ENCODE measurements at regions not wholly inside any gene's neighbourhood (a gene's known extent, or its start where the extent isn't known, plus 50 kb on each side); places are given as distances from the start of the nearest gene placed in this dataset.

DNA sequence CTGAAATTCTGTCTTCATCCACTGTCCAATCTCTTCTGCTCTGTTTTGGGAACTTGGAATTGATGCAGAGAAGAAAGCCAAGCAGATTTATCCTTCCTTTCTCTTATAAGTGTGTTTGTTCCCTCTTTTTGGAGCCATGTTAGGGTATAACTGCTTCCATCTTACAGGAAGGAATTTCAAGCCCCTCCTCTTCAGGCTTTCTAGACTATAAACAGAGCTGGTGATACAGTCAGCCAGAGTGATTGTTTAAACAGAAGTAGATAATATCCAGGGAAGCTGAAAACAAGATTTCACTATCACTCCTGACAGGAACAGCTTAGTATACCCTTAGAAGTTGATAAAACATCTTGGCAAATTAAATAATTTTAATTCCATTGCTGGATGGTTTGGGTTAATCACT is 102.1 kb upstream of the DMRT1 start:
- TF ChIP-seq ZBTB33 (IDR thresholded peaks at IDR 0.05) (no peak), REST (IDR thresholded peaks at IDR 0.05) (no peak), RAD21 (IDR thresholded peaks at IDR 0.05) (no peak), HNF4G (IDR thresholded peaks at IDR 0.05) (no peak), TAF1 (conservative IDR thresholded peaks at IDR 0.05) (no peak), HNF4A (conservative IDR thresholded peaks at IDR 0.05) (no peak), GABPA (IDR thresholded peaks at IDR 0.05 in 1 of 2, conservative IDR thresholded peaks at IDR 0.05 in 1 of 2) (no peak), YY1 (IDR thresholded peaks at IDR 0.05) (no peak), MAX (IDR thresholded peaks at IDR 0.05) (no peak), FOXA1 (IDR thresholded peaks at IDR 0.05) (no peak), RXRA (IDR thresholded peaks at IDR 0.05) (no peak), SP1 (IDR thresholded peaks at IDR 0.05) (no peak)
- TF ChIP-seq, protein P1, sequence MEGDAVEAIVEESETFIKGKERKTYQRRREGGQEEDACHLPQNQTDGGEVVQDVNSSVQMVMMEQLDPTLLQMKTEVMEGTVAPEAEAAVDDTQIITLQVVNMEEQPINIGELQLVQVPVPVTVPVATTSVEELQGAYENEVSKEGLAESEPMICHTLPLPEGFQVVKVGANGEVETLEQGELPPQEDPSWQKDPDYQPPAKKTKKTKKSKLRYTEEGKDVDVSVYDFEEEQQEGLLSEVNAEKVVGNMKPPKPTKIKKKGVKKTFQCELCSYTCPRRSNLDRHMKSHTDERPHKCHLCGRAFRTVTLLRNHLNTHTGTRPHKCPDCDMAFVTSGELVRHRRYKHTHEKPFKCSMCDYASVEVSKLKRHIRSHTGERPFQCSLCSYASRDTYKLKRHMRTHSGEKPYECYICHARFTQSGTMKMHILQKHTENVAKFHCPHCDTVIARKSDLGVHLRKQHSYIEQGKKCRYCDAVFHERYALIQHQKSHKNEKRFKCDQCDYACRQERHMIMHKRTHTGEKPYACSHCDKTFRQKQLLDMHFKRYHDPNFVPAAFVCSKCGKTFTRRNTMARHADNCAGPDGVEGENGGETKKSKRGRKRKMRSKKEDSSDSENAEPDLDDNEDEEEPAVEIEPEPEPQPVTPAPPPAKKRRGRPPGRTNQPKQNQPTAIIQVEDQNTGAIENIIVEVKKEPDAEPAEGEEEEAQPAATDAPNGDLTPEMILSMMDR (IDR thresholded peaks at IDR 0.05; ENCODE audit: low read depth, low read length, missing input control), result no peak
